NT2/D1 (cell line): ENCODE measurements at regions not wholly inside any gene's neighbourhood (a gene's known extent, or its start where the extent isn't known, plus 50 kb on each side); places are given as distances from the start of the nearest gene placed in this dataset.

Experiments used
- SUZ12 ChIP-seq: IDR thresholded peaks from 2 replicates; pipeline ENCODE4 v1.6.1; 2011; ENCODE audit not compliant: insufficient read length, insufficient read depth; ENCODE audit errors: extremely low read depth
- YY1 ChIP-seq: IDR thresholded peaks from 2 replicates; pipeline ENCODE4 v1.6.1; 2011; ENCODE audit not compliant: insufficient read length, insufficient read depth

DNA sequence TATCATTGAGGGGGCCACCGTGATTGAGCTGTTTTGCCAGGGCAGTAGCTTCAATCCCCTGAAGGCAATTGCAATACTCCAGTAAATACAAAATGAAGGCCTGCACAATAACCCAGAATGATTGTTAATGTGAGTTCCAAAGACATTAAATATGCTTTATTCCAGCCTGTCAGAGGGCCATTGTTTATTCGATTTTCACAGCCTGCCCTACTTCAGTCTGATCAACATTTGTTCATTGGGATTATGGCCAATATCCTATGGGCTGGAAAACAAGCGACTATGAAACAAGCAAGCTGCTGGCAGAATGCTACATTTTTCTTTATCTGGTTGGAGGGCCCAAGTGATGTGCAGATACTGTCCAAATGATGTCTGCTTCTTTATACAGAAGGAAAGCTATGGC, 543.1 kb downstream of the TLE1 start:
- TF ChIP-seq YY1: no peak
- TF ChIP-seq SUZ12: no peak
